GM18502 (cell line): ENCODE measurements at regions not wholly inside any gene's neighbourhood (a gene's known extent, or its start where the extent isn't known, plus 50 kb on each side); places are given as distances from the start of the nearest gene placed in this dataset.

ENCODE experiments used
- ATAC-seq: cut with Tn5 transposase; IDR thresholded peaks from one replicate; pipeline ENCODE4 v1.9.1; 2021; ENCODE audit warnings: mild to moderate bottlenecking; ENCODE audit not compliant: unreplicated experiment, poor library complexity

DNA sequence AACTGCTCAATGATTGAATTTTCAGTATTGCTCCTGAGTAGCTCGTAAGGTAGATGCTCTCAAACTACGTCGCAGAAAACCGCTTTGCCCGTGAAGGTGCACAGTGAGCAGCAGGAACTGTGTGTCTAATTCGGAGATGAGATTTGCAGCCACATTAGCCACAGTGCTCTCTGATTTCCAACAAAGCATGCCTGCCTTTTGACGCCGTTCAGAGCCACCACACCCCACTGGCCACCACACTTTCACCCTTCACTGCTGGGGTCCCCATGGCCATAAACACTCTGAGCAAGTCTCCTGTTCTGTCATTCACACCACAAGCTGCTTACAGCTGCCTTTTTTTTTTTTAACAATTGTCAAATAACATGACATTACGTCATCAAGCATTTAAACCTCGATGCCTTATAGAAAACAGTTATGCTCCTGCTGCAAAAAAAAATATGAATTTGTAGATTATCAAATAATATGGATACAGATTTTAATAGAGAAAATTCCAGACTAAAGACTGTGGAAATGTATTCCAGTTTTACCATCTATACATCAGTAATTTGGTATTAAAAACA lies 578.8 kb upstream of the PFKP start:
- no peak for ATAC-seq

DNA sequence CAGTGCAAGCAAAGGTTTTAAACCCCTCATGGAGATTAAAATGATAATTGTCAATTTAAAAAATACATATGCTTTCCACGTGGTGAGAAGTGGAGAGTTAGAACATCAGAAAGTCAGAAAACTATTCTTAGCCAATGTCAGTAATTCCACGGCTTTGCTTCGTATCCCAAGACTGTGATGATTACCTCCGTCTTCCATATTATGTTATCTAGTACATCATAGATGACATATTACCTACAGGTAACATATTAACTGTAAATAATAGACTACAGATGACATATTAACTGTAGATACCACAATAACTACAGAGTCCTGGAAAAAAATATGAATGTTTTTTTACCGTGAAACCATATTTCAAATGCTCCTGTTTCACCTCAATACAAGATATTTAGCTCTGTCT lies 579.4 kb upstream of the PFKP start:
- ATAC-seq: no peak

- no peak for ATAC-seq
Measured at GRCh38 chr10:2478656-2479055, 588.7 kb upstream of the PFKP start.

DNA sequence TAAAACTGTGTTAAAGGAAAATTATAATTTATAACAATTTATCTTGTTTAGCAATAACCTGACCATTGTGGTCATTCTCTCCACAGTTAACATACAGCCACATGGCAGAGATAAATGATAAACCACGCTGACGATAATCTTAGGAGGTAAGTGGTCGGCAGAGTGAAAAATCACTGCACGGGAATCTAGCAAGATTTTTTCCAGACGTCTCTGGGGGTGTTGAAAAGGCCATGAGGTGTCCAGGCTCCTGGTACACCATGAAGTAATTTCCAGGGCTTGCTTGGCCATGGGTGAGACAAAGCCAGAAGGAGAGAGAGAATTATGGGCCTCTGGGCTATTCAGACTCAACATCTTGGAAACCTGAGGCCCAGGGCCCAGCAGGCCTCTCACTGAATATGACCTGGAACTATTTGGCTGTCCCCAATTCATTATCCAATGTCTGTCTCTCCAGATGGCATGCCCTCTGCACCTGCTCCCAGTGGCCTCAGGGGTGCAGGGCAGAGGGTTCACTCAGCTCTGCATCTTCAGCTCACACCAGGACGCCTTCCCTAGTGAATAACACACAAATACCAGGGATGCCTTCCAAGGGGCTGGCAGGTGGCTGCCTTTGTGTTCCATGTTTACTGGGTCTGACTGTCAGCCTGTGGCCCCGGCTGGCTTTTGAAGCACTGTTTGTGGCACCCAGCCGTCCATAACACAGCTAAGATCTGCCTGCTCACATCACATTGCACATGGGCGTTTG lies 590.4 kb upstream of the PFKP start:
- ATAC-seq: no peak

DNA sequence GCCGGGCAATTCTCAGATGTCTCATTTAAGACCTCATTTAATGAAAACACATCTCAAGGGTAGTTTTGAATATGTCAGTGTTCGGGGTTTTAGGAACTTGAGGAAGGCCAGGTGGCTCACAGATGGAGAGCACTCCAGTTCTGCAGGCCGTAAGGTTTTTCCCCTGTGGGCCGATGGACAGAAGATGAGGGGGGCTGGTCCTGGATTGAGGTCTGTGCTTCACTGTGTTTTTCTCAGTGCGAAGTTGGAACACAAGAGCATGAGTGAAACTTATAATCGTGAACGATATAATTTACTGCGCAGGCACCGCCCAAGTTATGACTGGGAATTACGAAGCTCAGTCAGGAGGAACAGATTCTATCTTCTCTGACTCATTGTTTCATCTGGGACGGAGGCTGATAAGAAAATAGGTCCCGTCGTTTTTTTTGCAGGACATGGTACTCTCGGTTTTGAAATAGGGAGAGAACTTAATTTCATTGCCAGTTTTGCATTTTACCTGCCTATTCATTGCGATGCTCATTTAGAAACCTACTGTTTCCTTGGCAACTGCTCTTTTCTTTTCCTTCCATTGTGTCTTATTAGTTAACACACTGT lies 591.0 kb upstream of the PFKP start:
- no peak for ATAC-seq

DNA sequence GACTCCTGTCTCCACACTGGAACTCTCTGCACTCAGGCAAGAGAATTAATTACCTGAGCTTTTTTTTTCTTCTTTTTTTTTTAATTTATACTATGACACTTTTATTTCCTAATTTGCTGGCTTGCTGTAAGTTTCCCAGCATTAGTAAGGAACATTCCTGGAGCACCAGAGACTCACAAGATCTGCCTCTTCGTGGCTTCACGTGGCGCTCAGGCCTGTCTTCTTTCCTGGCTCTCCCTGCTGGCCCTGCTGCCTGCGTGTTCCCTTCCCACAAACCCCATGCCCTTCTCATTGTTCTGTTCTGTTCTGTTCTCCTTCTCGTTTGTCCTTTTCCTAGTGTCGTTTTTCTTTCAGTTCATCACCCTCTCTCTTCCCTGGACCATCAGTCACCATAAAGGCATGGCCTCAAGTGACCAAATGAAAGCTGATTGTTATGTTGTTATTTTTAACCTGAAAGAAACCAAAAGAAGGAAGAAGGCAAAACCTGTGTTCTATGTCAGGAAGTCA lies 591.6 kb upstream of the PFKP start:
- ATAC-seq: no peak

DNA sequence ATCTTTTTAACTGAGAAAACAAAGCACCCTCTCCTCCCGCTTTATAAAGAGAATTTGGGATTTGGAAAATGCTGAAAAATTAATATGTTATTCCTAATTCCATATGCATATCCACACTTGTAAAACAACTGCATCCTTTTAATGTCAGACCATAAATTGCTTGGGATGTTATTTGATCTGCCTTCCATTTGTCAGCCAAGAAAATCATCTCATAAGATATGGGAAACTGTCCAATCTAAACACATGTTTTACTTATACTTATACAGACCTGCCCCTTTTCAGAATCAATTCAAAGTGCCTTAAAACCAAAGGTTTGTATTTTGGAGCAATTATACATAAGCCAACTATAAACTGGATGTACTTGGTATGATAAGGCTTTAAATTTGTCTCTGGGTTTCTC lies 595.5 kb upstream of the PFKP start:
- no peak for ATAC-seq

- ATAC-seq: no peak
Measured at GRCh38 chr10:2469802-2470201, 597.5 kb upstream of the PFKP start.

- no peak for ATAC-seq
Measured at GRCh38 chr10:2464483-2464882, 602.9 kb upstream of the PFKP start.

DNA sequence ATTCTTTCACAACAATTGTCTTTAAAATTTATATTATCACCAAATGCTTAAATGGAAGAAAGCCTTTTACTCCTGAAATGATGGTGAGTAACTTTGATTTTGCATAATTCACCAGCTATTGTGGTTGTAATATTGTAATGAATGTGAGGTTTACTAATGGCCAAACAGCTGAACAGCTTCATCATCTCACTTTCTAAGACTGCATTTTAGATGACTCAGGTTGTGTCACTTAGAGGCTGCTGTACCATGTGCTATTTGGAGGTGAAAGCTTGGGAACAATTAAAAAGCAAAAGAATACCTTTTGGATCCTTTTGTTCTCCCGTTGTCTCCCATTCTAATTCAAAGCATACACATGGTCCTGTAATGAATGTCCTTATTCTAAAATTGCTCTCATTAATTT lies 604.0 kb upstream of the PFKP start:
- ATAC-seq: no peak

DNA sequence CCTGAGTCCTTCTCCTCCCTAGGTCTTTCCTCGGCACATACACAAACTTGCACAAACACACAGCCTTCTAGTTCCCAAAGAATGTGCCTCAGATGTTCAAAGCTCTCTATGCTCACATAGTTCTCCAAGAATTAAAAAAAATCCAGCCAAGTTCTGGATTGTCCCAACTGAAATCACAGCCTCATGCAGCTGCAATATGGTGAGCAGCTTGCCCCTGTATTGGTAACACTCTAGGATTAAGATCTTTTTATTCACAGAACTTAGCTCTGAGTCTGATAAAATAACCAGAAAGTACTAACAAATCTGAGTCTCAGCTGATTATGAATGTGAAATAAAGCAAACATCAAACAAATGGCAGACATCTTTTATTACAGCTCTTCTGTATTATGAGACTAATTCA lies 604.8 kb upstream of the PFKP start:
- no peak for ATAC-seq

DNA sequence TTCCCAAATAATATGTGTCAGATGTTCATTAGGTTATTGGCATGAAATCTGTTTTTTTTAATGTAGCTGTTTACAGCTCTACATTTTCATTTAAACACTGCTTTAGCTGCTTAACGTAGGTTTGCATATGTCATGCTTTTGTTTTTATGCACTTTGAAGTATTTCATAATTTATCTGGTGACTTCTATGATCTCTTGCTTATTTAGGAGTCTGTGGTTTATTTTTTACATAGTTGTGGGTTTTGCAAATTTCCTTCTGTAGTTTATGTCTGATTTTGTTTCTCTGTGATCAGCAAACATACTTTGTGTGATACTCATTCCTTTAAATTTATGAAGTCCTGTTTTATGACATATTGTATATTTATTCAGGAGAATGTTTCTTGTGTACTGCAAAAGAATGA lies 606.5 kb upstream of the PFKP start:
- ATAC-seq: no peak

DNA sequence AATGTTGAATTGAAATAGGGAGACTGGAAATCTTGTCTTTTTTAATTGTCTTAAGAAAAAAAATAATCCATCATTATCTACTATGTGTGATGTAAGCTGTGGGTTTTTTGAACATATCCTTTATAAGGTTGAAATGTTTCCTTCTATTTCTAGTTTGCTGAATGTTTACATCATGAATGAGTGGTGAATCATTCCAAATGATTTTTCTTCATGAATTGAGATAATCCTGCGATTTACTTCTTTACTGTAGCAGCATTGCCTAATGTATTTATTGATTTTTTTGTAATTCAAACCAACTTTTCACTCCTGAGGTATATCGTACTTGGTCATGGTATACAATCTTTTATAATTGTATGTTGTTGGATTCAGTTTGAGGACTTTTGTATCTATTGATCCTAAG lies 607.6 kb upstream of the PFKP start:
- ATAC-seq: no peak

- ATAC-seq: no peak
Measured at GRCh38 chr10:2456834-2457233, 610.5 kb upstream of the PFKP start.

GRCh38 chr10:2445370-2445769 lies 622.0 kb upstream of the PFKP start:
- no peak for ATAC-seq

DNA sequence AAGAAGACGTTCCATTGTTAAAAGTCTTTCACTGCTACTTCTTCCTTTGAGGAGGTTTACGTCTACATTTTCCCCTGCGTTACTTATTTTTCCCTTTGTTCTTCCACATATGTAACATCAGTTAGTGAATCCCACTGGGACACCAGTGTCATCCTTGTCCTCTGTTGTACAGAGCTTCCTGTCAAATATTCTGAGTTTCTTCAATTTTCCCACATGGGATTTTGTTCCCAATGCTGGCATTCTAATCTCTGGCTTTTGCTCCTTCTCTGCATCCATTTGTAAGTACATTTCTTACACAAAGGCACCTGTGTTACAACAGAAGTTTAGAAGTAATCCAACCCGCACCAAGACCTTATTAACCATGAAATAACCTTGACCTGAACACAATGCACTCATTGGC lies 627.4 kb upstream of the PFKP start:
- no peak for ATAC-seq

- ATAC-seq: no peak
Measured at GRCh38 chr10:2439000-2439399, 628.3 kb upstream of the PFKP start.

DNA sequence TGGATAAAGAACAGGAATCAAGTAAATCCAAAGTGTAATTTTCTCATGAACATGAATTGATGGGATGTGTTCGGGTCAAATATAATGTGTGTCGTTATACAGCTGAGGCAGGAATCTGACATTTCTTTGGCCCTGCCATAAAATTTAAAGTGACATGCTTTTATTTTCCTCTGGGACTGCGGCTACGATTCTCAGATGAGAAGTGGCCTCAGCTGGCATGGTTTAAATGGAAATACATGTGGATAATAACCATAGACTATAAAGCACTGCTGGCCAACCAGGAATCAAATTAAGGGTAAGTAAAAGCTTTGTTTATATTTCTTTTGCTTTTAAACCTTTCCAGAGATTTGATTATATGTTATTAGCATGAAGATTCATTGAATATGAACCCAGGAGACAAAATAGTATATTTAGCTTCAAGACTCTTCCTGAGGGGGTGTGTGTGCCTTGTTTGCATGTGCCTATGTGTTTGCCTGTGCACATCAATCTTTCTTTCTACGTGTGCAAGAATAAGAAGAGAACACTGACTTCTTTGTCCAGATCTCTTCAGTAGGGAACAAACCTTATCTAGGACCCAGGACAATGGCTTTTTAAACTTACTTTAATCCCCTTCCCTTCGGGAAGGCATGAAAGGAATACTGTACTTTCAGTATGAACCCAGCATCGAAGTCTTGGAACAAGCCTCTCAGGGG lies 629.0 kb upstream of the PFKP start:
- no peak for ATAC-seq

DNA sequence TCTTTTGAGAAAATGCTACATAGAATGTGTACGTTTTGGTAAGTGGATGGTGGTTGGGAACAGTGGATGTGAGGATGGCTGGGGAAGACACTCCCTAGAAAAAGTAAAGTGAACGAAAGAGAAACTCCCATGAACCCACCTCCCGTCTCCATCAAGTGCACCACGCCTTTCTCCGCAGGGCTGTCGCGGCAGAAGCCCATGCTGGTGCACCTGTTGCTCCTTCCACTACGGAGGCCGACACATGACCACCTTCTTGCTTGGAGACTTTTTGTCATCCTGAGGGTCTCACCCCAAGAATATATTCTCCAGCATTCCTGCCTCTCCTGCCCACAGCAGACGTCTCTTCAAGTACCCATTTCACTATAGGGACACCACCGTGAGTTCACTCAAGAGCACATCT lies 630.4 kb upstream of the PFKP start:
- no peak for ATAC-seq

- ATAC-seq: no peak
Measured at GRCh38 chr10:2431961-2432360, 635.4 kb upstream of the PFKP start.

DNA sequence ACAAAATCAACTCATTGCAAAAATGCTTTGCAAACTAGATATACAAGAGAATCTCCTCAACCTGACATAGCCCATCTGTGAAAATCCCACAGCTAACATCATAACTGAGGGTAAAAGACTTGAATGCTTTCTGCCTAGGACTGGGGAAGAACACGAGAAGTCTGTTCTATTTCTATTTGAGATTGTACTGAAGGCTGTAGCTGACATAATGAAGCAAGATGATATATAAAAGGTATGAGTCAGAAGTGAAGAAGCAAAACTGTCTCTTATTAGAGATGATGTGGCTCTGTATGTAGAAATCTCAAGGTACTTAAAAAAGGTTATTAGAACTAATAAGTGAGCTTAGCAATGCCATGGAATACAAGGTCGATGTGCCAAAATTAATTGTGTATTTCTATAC lies 639.9 kb upstream of the PFKP start:
- ATAC-seq: no peak
